Activated T-cell treated with anti-CD3 and anti-CD28 coated beads, Interleukin-2, amount 50 U/mL, for 24 hours (primary cell): ENCODE measurements at regions not wholly inside any gene's neighbourhood (a gene's known extent, or its start where the extent isn't known, plus 50 kb on each side); places are given as distances from the start of the nearest gene placed in this dataset.

Source experiments
- DNase-seq: peaks from one replicate; pipeline ENCODE4 v3.0.0-alpha.2; 2020
- H3K27ac Mint-ChIP-seq: 2 replicates; pipeline ENCODE4 v1.8.0; 2020; ENCODE audit warnings: mild to moderate bottlenecking, mixed read lengths
- H3K27me3 Mint-ChIP-seq: 2 replicates; pipeline ENCODE4 v1.8.0; 2020; ENCODE audit warnings: mixed read lengths
- H3K36me3 Mint-ChIP-seq: 2 replicates; pipeline ENCODE4 v1.8.0; 2020; ENCODE audit warnings: low read depth, mixed read lengths
- H3K4me1 Mint-ChIP-seq: 2 replicates; pipeline ENCODE4 v1.8.0; 2020; ENCODE audit warnings: low read depth, mixed read lengths
- H3K4me3 Mint-ChIP-seq: 2 replicates; pipeline ENCODE4 v1.8.0; 2020; ENCODE audit warnings: mild to moderate bottlenecking, moderate library complexity, mixed read lengths
- H3K9me3 Mint-ChIP-seq: 2 replicates; pipeline ENCODE4 v1.8.0; 2020; ENCODE audit warnings: mixed read lengths

GRCh38 chr20:48196486-48196885, 411.2 kb upstream of the SULF2 start:
- H3K9me3 Mint-ChIP-seq: no peaks in the 10 kb centered on the region
- H3K4me1 Mint-ChIP-seq: no peaks in the 10 kb centered on the region
- peaks cover 2% of the 10 kb centered on the region for H3K27me3 Mint-ChIP-seq
- no peak overlapping the region for H3K27ac Mint-ChIP-seq
- no peaks in the 10 kb centered on the region for H3K36me3 Mint-ChIP-seq
- H3K4me3 Mint-ChIP-seq: no peak overlapping the region
- no peak for DNase-seq

- Mint-ChIP-seq H3K4me3 (no peak overlapping the region), H3K9me3 (no peaks in the 10 kb centered on the region), H3K27ac (no peak overlapping the region), H3K4me1 (no peaks in the 10 kb centered on the region), H3K27me3 (peaks cover 2% of the 10 kb centered on the region), H3K36me3 (no peaks in the 10 kb centered on the region)
- no peak for DNase-seq
These were observed 410.7 kb upstream of the SULF2 start for GRCh38 chr20:48196001-48196400.

- no peak for DNase-seq
- Mint-ChIP-seq H3K27ac (no peak overlapping the region), H3K27me3 (peaks cover 2% of the 10 kb centered on the region), H3K4me1 (no peaks in the 10 kb centered on the region), H3K9me3 (no peaks in the 10 kb centered on the region), H3K4me3 (no peak overlapping the region), H3K36me3 (no peaks in the 10 kb centered on the region)
These were observed 410.0 kb upstream of the SULF2 start for GRCh38 chr20:48195121-48195870.

GRCh38 chr20:48194583-48194982, 409.3 kb upstream of the SULF2 start:
- no peak for DNase-seq
- no peak overlapping the region for H3K4me3 Mint-ChIP-seq
- H3K36me3 Mint-ChIP-seq: no peaks in the 10 kb centered on the region
- no peaks in the 10 kb centered on the region for H3K9me3 Mint-ChIP-seq
- no peak overlapping the region for H3K27ac Mint-ChIP-seq
- H3K4me1 Mint-ChIP-seq: no peaks in the 10 kb centered on the region
- H3K27me3 Mint-ChIP-seq: peaks cover 2% of the 10 kb centered on the region

- H3K4me1 Mint-ChIP-seq: no peaks in the 10 kb centered on the region
- no peak overlapping the region for H3K27ac Mint-ChIP-seq
- H3K36me3 Mint-ChIP-seq: no peaks in the 10 kb centered on the region
- H3K27me3 Mint-ChIP-seq: peaks cover 2% of the 10 kb centered on the region
- H3K9me3 Mint-ChIP-seq: no peaks in the 10 kb centered on the region
- DNase-seq: no peak
- H3K4me3 Mint-ChIP-seq: no peak overlapping the region
These were observed 408.5 kb upstream of the SULF2 start for GRCh38 chr20:48193627-48194425.

- Mint-ChIP-seq H3K4me1 (no peaks in the 10 kb centered on the region), H3K27ac (no peak overlapping the region), H3K4me3 (no peak overlapping the region), H3K36me3 (no peaks in the 10 kb centered on the region), H3K27me3 (no peaks in the 10 kb centered on the region), H3K9me3 (no peaks in the 10 kb centered on the region)
- DNase-seq: no peak
These were observed 406.8 kb upstream of the SULF2 start for GRCh38 chr20:48192109-48192508.

GRCh38 chr20:48191200-48191599, 405.9 kb upstream of the SULF2 start:
- H3K27ac Mint-ChIP-seq: no peak overlapping the region
- no peak overlapping the region for H3K4me3 Mint-ChIP-seq
- H3K4me1 Mint-ChIP-seq: no peaks in the 10 kb centered on the region
- no peaks in the 10 kb centered on the region for H3K9me3 Mint-ChIP-seq
- no peaks in the 10 kb centered on the region for H3K36me3 Mint-ChIP-seq
- no peak for DNase-seq
- H3K27me3 Mint-ChIP-seq: no peaks in the 10 kb centered on the region

GRCh38 chr20:48190757-48191156, 405.5 kb upstream of the SULF2 start:
- no peaks in the 10 kb centered on the region for H3K4me1 Mint-ChIP-seq
- no peak for DNase-seq
- H3K27me3 Mint-ChIP-seq: no peaks in the 10 kb centered on the region
- no peak overlapping the region for H3K27ac Mint-ChIP-seq
- no peak overlapping the region for H3K4me3 Mint-ChIP-seq
- no peaks in the 10 kb centered on the region for H3K36me3 Mint-ChIP-seq
- no peaks in the 10 kb centered on the region for H3K9me3 Mint-ChIP-seq

- Mint-ChIP-seq H3K27ac (no peak overlapping the region), H3K36me3 (no peaks in the 10 kb centered on the region)
These were observed 403.9 kb upstream of the SULF2 start for GRCh38 chr20:48189181-48189580.

GRCh38 chr20:48187851-48188250, 402.6 kb upstream of the SULF2 start:
- H3K4me1 Mint-ChIP-seq: no peaks in the 10 kb centered on the region
- DNase-seq: no peak
- no peaks in the 10 kb centered on the region for H3K27me3 Mint-ChIP-seq
- H3K27ac Mint-ChIP-seq: no peak overlapping the region
- H3K36me3 Mint-ChIP-seq: no peaks in the 10 kb centered on the region
- H3K4me3 Mint-ChIP-seq: no peak overlapping the region
- H3K9me3 Mint-ChIP-seq: no peaks in the 10 kb centered on the region

More at GRCh38 chr20:48189181-48189580, 403.9 kb upstream of the SULF2 start:
- no peak for DNase-seq
- H3K4me1 Mint-ChIP-seq: no peaks in the 10 kb centered on the region
- no peaks in the 10 kb centered on the region for H3K9me3 Mint-ChIP-seq
- H3K27me3 Mint-ChIP-seq: no peaks in the 10 kb centered on the region
- H3K4me3 Mint-ChIP-seq: no peak overlapping the region

GRCh38 chr20:48186915-48187314, 401.6 kb upstream of the SULF2 start:
- Mint-ChIP-seq H3K4me3 (no peak overlapping the region), H3K27me3 (no peaks in the 10 kb centered on the region), H3K36me3 (no peaks in the 10 kb centered on the region), H3K9me3 (no peaks in the 10 kb centered on the region), H3K4me1 (no peaks in the 10 kb centered on the region), H3K27ac (no peak overlapping the region)
- no peak for DNase-seq

- H3K27ac Mint-ChIP-seq: no peak overlapping the region
- H3K27me3 Mint-ChIP-seq: no peaks in the 10 kb centered on the region
- no peaks in the 10 kb centered on the region for H3K36me3 Mint-ChIP-seq
- no peaks in the 10 kb centered on the region for H3K4me1 Mint-ChIP-seq
- H3K9me3 Mint-ChIP-seq: no peaks in the 10 kb centered on the region
- H3K4me3 Mint-ChIP-seq: no peak overlapping the region
- DNase-seq: no peak
These were observed 401.2 kb upstream of the SULF2 start for GRCh38 chr20:48186447-48186846.

- H3K4me1 Mint-ChIP-seq: no peaks in the 10 kb centered on the region
- no peak overlapping the region for H3K27ac Mint-ChIP-seq
- H3K27me3 Mint-ChIP-seq: no peaks in the 10 kb centered on the region
- no peak for DNase-seq
- no peaks in the 10 kb centered on the region for H3K9me3 Mint-ChIP-seq
- no peaks in the 10 kb centered on the region for H3K36me3 Mint-ChIP-seq
- H3K4me3 Mint-ChIP-seq: no peak overlapping the region
These were observed 398.9 kb upstream of the SULF2 start for GRCh38 chr20:48184229-48184628.

GRCh38 chr20:48181261-48181935, 396.1 kb upstream of the SULF2 start:
- Mint-ChIP-seq H3K4me1 (no peaks in the 10 kb centered on the region), H3K27me3 (no peaks in the 10 kb centered on the region), H3K9me3 (no peaks in the 10 kb centered on the region), H3K27ac (no peak overlapping the region), H3K36me3 (no peaks in the 10 kb centered on the region), H3K4me3 (no peak overlapping the region)
- DNase-seq: no peak

- H3K9me3 Mint-ChIP-seq: no peaks in the 10 kb centered on the region
- H3K27me3 Mint-ChIP-seq: no peaks in the 10 kb centered on the region
- H3K4me3 Mint-ChIP-seq: no peak overlapping the region
- DNase-seq: no peak
- no peaks in the 10 kb centered on the region for H3K4me1 Mint-ChIP-seq
- H3K27ac Mint-ChIP-seq: no peak overlapping the region
- no peaks in the 10 kb centered on the region for H3K36me3 Mint-ChIP-seq
These were observed 395.3 kb upstream of the SULF2 start for GRCh38 chr20:48180618-48181017.
